ENCODE measurements at regions not wholly inside any gene's neighbourhood (a gene's known extent, or its start where the extent isn't known, plus 50 kb on each side); places are given as distances from the start of the nearest gene placed in this dataset.

DNA sequence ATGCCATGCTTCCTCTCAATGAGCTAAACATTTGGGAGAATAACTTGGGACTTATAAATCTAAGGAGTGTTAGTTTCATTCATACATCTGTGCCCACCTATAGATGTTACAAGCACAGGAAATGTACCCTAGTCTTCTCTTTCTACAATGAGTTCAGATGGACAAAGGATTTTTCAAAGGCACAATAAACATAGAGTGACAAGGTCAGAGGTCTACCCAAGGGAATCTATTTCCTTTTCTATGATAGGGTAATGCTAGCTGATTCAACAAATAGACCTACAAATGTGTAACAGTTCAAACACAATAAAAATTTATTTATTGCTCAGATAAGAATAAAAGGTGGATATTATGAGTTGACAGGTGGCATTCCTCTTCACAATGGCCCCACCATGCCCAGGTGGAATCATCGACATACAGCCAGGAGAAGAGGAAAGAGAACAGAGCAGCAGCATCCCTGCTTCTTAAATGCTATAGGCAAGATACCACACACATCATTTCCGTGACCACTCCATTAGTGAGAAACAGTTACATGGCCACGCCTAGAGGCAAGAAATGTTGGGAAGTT, 421.8 kb downstream of the HNRNPD start:
- TF ChIP-seq CTCF (IDR thresholded peaks at IDR 0.05) (no peak), POLR2A (IDR thresholded peaks at IDR 0.05) (no peak)
